NCI-H1417 treated with DMSO at 0.1 percent for 48 hours (cell line): ENCODE measurements at regions not wholly inside any gene's neighbourhood (a gene's known extent, or its start where the extent isn't known, plus 50 kb on each side); places are given as distances from the start of the nearest gene placed in this dataset.
"Not testable (repeated sequence)": the region's sequence is repeated elsewhere in the genome, so short reads cannot be mapped to it uniquely, and the experiment has no call there.

Source experiments
- DNase-seq: peaks from one replicate; lab custom pipeline; 2025; lab: John Stamatoyannopoulos, UW

DNA sequence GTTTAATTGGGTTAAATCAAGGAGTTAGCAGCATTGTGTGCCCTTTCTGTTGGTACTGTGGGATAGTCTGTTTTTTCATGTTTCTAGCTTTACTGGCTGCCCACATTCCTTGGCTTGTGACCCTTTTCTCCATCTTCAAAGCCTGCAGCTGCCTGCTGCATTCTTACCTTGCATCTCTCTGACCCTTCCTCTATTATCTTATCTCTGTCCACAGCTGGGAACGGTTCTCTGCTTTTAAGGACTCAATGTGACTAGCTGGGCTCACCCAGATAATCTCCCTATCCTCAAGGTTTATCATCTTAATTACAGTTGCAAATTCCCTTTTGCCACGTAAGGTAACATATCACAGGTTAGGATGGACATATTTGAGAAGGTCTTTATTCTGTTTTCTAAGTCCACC is 199.7 kb downstream of the KCNS3 start:
- no peak for DNase-seq

DNA sequence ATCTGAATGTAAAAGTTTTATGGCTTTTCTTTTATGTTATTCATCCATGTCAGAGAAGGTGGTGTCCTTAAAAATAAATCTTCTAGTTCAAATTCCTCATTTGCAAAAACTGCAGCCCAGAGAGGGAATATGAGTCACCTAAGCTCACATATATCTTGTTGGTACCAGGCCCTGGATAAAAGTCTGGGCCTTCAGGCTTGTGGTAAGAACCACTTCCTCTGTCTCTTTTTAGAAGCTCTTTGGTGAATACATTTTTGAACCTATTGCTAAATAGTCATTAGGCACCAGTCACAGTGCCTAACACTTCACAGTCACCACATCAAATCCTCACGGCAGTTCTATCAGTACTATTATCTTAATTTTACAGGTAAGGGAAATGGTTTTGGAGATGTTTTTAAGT is 199.2 kb downstream of the KCNS3 start:
- DNase-seq: no peak

DNA sequence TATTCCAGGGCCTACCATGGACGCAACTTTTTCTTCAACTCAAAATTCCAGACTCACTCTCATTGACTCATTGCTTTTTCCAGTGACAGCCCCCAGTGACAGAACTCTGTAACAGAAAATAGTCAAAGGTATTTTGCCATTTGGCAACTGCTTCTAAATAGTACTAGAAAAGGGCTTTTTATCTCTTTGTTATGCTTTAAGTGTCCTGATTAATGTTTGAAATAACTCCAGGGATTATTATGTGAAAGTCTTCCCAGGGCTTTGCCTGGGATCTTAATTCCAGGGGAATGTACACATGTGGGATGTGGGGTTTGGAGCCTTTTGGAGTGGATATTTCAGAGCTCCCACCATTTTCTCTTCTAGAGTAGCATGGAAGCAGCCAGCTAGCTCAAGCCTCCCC is 198.8 kb downstream of the KCNS3 start:
- DNase-seq: no peak

DNA sequence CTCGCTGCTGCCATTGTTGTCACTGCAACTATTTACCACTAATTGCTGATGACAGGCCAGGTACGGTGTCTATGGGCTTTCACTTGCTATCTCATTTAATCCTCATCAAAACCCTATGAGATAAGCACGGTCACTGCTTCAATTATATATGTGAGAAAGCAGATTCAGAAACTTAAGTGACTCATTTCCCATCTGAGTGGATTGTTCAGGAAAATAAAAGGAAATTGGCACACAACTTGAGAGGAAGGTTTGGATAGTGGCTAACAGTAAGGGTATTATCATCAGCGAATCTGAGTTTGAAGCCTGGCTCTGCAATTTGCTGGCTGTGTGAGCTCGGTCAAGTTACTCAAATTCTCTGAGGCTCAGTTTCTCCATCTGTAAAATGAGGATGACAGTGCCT is 196.0 kb downstream of the KCNS3 start:
- no peak for DNase-seq

DNA sequence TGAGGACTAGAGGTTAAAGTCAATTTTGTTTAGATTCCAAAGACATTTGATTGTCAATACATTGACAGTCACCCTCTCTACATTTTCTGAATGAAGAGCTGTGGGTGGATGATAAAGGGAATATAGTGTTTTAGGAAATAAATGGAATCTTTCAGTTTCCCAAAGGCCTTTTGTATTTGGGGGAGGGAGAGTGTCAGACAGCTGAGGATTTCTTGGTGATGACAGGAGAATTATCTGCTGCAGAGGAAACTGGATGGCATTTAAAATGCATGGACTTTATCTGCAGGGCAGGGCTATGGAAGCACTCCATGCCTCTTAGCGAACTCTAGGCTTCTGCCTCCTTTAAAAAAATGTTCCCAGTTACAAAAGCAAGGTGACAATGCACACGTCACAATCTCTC is 195.1 kb downstream of the KCNS3 start:
- no peak for DNase-seq

DNA sequence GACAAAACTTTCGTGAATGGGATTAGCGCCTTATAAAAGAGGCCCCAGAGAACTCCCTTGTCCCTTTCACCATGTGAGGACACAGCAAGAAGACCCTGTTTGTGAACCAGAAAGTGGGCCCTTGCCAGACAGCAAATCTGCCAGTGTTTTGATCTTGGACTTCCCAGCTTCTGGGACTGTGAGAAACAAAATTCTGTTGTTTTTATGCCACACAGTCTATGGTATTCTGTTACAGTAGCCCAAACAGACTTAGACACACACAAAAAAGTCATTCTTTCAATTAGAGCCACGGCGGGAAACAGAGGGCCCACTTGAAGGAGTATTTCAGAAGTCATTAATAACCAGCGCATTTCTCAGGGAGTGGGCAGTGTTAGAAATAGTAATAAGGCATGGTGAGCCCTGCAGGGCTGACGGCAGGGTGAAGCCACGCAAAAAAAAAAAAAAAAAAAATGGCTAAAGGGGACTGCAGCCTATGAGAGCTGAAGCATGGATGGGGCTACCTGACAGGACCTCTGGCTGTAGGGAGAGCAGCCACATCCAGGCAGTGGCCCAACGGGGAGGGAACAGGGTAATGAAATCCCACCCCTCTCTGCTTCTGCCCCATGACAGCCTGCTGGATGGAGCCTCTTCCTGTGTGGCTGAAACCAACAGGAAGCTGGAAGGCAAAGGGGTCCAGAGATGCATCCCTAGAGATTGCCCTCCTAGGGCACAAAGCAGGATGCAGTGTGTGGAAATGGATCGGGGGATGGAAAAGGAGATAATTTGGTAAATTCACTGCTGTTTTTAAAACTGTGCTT is 189.3 kb downstream of the KCNS3 start:
- DNase-seq: no peak

DNA sequence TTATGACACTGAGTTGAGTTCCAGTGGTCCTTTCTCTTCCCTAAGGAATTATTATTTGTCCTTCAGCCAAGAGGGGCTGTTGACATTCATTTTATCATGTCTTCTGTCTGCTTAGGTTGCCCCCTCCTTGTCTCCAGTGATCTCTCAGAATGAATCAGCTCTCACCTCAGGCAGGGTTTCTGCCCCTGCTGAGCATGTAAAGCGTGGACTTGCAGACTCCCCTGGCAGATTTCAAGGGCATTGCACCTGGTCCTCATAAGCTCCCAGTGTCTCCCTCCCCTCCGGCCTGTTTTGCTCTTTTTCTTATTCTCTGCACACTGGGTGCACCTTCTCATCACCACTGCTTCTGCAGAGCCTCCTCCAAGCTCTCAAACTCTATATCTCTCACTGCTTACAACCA is 188.4 kb downstream of the KCNS3 start:
- no peak for DNase-seq

DNA sequence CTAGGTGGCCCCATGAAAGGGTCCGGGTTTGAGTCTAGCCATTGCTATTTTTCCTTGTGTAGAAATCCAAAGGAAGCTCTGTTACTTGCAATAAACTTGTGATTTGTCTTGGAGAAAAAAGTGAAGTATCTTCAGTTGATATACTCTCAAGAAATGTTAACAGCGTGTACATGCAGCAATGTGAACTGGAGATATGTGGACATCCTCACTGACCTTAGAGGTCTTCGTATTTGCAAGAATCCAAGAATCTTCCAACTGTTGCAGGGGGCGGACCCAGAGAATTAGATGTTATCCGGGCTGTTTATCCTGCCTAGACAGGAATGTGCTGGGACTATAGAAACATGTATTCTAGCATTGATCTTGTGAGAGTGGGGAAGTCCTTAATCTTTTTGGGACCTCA is 187.6 kb downstream of the KCNS3 start:
- no peak for DNase-seq

DNA sequence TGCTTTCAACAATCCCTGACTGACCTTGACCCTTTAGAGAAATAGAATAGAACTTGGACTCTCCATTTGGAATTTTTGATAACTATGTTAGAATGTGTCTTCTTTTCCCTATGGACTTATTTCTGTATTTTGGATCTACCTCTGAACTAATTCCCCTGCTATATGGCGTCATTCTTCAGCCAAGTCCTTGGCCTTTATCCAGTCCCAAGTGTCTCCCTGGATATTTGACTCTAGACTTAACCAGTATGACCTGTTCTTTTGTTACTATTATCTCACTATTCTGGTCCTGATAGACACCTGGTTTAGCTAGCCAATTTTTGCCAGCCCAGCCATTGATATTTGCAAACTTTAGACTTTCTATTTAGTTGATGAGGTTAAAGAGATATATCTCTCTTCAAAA is 186.8 kb downstream of the KCNS3 start:
- DNase-seq: no peak

DNA sequence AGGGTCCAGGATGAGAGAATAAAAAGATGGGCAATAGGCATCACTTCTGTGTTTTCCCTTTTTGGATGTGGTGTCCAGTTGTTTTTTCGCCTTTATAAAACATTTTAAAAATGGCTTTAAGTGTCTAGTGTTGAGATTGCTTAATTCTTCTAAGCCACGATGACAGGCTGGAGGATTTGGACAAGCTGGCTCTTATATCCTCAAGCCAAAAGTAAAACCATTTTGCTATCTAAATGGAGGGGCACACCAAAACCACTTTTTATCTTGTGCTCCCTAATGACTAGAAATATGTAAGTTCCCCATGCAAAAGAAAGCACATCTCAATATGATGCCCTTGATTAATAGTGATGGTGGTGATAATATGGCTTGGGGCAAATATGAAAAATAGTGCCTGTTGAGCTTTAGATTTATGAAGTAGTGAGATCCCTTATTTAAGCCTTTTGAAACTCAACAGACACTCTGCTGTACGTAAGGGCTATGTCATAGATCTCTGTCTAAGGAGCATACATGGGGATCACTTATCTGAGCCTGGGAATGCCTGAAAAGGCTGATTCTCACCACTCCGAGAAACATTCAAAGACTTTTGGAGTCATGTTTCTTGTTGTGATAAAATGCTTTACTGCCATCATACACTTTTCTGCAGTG is 185.5 kb downstream of the KCNS3 start:
- no peak for DNase-seq

DNA sequence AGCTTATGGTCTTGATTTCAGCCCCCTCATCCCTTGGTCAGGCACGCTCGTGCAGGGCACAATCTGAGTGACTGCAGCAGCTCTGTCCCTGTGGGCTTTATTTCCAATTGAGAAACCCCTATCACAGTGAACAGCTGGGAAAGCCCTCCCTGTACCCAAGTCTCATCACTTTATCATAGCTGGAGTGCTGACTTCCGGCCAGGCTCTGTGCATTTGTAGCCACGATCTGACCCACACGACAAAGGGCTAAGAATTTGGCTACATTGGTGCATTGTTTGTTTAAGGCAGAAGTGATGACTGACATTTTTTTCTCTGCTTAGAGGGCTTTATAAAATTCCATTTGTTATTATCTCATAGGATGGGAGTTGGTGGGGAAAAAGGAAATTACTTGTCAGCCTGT is 184.4 kb downstream of the KCNS3 start:
- DNase-seq: no peak

DNA sequence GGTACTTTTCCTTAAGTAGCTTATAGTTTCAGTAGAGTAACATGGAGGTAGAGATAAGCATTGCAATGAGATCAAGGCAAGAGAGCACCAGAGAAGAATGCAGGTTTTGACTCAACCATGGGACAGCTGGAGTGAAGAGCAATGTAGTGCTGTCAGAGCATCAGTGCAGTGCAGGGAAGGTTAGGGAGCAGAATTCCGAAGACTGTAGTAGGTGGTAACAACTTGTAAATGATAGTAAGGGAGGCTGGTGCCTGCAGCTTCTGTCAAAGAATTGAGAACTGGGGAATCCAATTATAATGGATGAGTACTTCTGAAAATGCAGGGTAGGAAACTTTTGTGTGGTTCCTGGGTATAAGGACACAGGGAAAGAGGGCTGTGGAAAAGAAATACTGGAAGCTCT is 183.2 kb downstream of the KCNS3 start:
- no peak for DNase-seq

DNA sequence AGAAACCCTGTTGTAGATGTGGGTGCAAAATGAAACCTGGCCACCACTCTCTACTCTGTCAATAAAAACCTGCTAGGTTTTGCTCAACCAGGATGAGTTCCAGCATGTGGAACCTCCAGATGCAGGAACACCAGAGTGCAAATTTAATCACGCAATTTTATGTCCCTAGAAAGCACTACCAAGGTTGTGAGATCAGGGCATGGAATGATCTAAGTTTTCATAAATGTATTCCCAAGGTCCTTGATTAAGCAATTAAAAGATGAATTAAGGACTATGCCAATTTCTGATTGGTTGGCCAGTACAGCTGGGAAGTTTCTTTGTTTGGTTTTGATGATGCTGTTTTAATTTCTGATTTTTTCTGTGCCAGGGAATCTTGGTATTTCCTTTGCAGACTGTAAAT is 179.2 kb downstream of the KCNS3 start:
- no peak for DNase-seq

DNA sequence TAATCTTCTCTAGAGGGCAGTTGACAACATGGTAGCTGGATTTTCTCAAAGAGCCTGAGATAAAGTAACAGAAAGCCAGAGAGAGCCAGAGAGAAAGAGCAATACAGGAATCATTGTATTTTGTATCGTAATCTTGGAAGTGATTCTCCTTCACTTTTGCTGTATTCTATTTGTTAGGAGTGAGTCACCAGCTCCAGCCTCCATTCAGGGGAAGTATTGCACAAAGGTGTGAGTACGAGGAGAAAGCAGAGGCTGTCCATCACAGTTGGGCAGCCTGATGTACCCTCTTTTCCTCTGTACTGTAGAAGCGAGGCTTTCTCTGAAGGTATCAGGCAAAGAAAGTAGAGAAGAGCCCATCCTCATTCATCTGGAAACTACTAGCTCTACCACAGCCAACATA is 176.8 kb downstream of the KCNS3 start:
- DNase-seq: no peak

DNA sequence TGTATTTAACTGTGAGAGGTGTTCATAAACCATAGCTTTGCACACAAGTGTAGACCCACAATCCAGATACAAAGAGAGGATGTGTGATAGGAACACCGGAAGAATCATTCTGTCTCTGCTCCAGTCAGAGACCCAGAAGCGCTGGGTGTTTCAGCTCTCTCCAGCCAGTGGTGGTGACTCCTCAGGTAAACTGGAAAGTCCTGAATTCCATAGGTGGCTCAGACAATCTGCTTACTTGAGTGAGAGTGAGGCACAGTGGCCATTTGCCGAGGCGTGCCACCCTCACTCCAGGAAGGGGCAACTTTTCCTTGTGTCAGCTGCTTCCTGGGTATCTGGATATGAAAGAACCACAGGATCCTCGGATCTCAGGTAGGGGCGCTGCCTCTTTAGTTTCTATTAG is 171.5 kb downstream of the KCNS3 start:
- no peak for DNase-seq

DNA sequence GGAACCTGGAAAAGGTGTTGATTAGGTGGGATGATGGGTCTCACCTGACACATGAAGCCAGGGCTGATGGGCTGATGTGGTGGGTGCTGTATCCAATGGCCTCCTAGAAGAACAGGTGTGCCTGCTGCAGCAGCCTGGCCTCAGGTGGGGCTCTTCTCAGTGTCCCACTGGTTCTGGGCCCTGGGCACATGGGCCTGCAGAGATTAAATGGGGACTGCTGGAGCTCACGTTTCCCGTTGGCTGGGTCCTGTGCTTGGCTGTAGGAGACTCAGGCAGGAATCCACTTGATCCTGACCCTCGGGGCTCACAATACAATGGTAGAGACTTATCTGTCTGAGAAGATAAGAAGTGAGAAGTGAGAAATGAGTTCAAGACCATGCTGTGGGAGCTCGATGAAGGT is 170.9 kb downstream of the KCNS3 start:
- DNase-seq: no peak

DNA sequence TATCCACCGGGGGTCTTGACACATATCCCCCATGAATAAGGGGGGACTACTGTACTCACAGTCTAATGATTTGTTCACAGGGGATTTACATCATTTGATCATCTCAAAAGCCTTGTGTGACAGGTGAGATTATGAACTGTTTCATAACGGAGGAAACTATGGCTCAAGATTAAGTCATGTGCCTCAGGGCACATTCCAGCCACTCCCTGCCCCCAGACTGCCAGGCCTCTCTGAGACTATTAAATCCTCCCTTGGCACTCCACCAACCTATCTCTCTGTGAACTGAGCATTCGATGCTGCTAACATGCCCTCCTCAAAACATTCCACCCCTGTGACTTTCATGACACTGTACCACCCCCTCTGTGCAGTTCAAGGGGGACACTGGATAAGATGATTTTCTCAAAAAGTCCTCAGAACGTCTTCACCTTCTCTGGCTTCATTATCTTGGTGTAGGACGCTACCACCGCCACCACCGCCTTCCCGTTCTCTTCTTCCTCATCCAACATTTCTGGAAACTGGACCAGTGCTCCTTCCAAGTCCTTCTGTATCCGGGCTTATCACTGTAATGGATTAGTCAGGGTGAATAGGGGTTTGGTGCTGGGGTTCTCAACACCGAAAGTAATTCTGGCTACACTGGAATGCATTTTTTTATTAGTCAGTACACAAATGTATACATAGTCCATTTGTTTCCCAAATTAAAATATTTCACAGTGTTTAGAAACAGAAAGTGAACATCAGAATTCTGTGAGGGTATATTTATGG is 169.6 kb downstream of the KCNS3 start:
- no peak for DNase-seq

DNA sequence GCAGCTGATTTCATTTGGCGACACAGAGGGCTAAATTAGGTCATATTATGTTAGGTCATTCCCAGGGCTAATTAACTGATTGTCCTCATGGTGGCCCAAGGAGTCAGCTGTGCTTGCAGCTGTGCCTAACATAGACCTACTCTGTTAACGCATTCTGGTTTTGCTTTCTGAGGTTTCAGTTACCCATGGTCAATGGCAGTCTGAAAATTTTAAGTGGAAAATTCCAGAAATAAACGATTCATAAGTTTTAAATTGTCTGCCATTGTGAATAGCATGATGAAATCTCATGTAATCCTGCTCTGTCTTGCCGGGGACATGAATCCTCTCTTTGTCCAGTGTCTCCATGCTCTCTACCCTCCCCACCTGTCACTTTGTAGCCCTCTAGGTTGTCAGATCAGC is 168.7 kb downstream of the KCNS3 start:
- no peak for DNase-seq

DNA sequence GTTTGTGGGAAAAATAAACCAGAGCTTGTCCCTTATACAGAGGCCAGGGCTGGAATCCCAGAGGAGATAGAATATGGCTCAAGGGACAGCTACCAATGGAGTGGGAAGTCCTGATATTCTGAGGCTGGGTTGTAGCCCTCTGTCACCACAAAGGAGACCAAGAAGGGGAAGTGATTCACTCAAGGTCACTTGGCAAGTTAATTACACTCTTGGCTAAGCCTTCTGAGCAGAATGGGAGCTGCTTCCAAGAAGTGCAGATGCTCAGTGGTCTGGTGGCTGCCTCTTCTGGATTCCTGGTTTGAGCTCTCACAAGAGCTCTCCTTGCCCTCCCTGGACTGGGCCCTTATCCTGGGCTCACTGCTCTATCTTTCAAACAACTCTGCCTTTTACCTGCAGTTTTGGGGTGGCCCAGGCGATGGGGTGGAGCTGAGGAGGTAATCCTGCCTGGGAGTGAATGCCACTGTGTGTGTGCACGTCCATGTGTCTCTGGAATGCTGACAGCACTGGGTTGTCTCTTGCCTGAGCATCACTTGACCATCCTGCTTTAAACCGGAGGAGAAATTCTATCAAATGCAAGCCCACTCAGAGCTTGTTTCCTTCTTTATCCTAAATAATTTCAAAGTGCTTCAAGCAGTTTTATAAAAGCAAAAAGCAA is 168.2 kb downstream of the KCNS3 start:
- DNase-seq: no peak

DNA sequence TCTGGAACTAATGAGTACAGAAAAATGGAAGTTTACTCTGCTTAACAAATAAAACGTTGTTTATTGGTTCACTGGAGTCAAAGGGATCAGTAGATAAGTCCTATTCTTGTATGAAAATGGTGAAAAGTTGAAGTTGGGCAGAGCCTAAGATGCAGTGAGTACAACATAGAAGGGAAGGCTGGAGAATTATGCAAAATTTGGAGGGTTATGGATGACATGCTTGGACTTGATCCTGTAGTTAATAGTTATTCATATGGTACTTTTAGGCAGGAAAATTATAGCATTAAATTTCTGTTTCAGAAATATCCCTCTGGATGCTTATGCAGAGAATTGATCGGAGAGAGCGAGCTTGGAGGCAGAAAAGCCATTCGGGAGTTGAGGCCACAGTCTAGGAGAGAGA is 167.6 kb downstream of the KCNS3 start:
- no peak for DNase-seq

DNA sequence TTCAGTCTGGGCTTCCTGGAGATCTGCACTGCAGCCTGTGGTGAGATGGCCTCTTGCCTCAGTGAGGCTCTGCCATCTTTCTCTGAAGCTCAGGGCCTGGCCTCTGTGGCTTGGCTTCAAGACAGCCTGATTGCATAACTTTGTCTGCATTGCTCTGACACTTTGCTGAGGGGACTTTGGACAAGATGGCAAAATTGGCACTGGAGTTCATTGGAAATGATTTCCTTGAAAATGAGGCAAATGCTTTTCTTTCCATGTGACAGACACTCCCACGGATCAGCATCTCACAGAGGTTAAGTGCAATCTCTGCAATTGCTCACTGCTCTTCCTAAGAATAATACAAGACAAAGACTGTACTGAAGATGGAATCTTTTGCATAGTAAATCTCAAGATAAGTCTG is 166.8 kb downstream of the KCNS3 start:
- DNase-seq: no peak

DNA sequence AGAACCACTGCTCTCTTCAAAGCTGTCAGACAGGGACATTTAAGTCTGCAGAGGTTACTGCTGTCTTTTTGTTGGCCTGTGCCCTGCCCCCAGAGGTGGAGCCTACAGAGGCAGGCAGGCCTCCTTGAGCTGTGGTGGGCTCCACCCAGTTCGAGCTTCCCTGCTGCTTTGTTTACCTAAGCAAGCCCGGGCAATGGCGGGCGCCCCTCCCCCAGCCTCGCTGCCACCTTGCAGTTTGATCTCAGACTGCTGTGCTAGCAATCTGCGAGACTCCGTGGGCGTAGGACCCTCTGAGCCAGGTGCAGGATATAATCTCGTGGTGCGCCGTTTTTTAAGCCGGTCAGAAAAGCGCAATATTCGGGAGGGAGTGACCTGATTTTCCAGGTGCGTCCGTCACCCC is 138.9 kb downstream of the KCNS3 start:
- not testable (repeated sequence) for DNase-seq

DNA sequence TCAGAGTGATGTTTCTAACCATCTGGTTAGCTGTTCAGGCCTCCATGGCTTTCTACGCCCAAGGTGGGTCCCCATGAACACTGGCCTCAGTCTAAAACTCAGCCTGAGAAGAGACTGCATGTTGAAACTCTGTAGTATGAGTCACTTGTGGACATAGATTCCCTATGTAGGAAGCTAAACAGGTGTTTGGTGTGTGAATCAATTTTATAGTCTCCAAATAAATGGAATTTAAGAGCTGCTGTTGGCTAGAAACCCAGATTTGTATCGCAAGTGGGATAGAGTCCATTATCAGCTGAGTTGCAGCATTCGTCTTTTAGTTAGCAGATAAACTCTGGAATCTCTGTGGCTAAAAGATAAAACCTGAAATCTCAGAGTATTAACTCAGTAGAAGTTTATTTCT is 131.4 kb downstream of the KCNS3 start:
- DNase-seq: no peak
